Right renal cortex interstitium (tissue), 3 donors: ENCODE measurements at regions not wholly inside any gene's neighbourhood (a gene's known extent, or its start where the extent isn't known, plus 50 kb on each side); places are given as distances from the start of the nearest gene placed in this dataset.

Experiments used
- DNase-seq, 3 donors: peaks; one replicate each; pipeline ENCODE4 v3.0.0-alpha.2; 2013; ENCODE audit warnings: low read depth in 3 of 3, low spot score in 2 of 3

GRCh38 chr20:24148372-24148771, 159.8 kb upstream of the GGTLC1 start:
- no peak for DNase-seq

DNA sequence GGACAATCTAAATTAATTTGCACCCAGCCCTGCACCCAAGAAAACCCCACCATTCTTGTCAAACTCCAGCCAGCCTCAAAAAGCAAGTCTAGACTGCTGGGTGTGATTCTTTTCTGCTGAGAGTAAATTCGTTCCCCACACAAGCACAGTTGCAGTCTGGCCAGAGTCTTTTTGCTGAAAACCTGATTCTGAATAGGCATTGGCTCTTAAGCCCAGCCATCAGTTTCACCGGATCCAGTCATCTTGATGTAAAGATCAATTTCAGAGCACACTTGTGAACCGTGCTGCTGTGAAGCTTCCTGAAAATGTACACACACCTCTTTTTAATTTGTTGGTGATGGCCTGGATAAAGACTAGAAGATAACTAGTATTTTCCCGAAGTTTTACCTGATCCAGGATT, 159.4 kb upstream of the GGTLC1 start:
- DNase-seq = no peak

DNA sequence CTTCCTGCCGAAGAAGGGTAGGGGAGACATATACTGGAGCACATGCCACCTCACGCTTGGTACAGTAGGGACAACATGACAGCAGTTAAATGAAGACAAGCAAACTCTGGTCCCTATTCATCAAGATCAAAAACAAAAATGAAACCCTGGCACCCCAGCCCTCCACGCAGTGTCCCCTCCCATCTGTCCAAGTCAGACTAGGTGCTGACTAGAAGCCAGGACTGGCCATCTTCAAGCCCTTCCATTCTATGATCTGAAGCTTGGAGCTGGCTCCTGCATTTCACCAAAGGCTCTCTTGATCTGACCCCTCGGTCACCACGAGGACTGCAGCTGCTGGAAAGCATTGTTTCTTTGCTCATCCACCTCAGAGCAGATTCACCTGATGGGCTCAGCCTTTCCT, 158.9 kb upstream of the GGTLC1 start:
- DNase-seq = no peak

- DNase-seq = no peak
These were observed 157.7 kb upstream of the GGTLC1 start for GRCh38 chr20:24146231-24146634.

GRCh38 chr20:24144371-24144770, 155.8 kb upstream of the GGTLC1 start:
- no peak for DNase-seq

DNA sequence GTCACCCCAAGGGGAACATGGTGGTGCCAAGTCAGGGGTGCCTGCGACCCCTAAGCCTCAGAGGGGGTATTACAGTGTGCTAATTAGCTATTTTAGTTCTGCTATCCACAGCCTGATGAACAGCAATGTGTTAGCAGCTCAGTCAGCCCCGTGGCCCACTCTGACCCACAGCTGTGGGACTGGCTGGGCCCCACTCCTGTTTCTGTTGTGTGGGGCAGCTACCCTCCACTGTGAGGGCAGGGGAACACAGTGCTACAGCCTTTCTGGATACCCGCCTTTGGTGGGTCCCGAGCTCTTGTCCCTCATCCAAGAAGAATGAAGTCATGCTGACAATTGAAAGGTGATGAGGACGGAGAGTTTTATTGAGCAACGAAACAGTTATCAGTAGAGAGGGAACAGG, 152.5 kb upstream of the GGTLC1 start:
- DNase-seq = no peak

DNA sequence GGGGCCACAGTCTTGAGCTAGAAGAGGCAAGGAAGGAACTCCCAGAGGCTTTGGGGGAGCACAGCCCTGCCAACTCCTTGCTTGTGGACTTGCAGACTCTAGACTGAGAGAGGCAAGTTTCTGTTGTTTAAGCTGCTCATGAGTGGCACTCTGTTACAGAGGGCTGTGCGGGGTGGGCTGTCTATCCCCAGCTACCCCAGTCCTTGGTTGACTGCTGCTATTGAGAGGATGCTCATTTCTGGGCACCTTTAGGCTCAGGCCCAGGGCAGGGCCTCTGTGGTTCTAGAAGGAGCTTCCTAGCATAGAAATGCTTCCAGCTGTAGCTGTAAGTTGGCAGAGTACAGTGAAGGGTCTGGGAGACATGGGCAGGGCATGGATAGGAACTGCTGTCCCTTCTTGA, 151.3 kb upstream of the GGTLC1 start:
- no peak for DNase-seq

GRCh38 chr20:24138951-24139350, 150.4 kb upstream of the GGTLC1 start:
- no peak for DNase-seq

GRCh38 chr20:24138196-24138857, 149.7 kb upstream of the GGTLC1 start:
- no peak for DNase-seq

GRCh38 chr20:24136659-24137246, 148.2 kb upstream of the GGTLC1 start:
- no peak for DNase-seq

- DNase-seq = no peak
These were observed 147.2 kb upstream of the GGTLC1 start for GRCh38 chr20:24135781-24136180.

DNA sequence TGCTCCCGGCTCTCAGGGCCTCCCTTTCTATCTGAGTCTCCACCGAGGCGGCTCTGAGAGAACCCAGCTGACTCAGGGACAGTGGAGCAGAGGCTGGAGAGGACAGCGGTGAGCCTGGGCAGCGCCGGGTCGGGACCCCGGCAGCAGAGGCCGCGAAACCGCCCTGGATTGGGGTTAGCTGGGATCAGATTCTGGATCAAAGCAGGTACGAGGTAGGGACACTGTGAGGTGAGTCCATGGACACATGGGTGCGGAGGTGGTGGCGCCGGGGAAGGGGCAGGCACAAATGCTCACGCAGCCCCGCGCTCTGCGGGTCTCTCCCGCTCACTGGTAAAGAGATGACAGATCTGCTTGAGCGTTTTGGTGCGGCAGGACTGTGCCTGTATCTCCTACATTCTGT, 146.4 kb upstream of the GGTLC1 start:
- DNase-seq = no peak

- no peak for DNase-seq
These were observed 145.7 kb upstream of the GGTLC1 start for GRCh38 chr20:24134284-24134683.

DNA sequence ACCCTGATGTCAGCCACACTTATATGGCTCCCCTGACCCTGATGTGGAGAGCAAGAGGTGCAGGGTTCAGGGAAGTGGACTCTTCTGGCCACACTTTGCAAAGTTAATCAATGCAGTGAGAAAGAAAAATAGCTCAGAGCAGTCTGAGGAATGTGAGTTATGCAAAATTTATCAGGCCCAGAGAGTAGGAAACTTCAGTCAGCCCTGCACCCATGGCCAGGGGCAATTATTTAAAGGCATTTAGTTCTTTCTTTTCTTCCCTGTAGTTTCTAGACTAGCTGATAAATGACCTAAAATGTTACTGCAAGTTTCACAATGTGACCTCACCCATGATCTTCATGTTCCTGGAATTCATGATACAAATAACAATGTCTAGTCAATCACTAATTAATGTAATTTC, 143.7 kb upstream of the GGTLC1 start:
- no peak for DNase-seq

- no peak for DNase-seq
These were observed 143.1 kb upstream of the GGTLC1 start for GRCh38 chr20:24131684-24132083.

DNA sequence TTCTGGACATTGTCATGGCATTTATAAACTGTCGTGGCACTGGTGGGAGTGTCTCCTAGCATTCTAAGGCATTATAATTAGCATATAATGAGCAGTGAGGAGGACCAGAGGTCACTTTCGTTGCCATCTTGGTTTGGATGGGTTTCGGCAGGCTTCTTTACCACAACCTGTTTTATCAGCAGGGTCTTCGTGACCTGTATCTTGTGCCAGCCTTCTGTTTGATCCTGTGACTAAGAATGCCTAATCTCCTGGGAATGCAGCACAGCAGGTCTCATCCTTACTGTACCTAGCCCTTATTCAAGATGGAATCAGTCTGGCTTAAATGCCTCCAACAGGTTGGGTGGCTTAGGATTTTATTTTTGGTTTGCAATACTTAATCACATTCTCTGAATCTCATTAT, 142.7 kb upstream of the GGTLC1 start:
- no peak for DNase-seq

- DNase-seq = no peak
These were observed 141.1 kb upstream of the GGTLC1 start for GRCh38 chr20:24129641-24130040.

DNA sequence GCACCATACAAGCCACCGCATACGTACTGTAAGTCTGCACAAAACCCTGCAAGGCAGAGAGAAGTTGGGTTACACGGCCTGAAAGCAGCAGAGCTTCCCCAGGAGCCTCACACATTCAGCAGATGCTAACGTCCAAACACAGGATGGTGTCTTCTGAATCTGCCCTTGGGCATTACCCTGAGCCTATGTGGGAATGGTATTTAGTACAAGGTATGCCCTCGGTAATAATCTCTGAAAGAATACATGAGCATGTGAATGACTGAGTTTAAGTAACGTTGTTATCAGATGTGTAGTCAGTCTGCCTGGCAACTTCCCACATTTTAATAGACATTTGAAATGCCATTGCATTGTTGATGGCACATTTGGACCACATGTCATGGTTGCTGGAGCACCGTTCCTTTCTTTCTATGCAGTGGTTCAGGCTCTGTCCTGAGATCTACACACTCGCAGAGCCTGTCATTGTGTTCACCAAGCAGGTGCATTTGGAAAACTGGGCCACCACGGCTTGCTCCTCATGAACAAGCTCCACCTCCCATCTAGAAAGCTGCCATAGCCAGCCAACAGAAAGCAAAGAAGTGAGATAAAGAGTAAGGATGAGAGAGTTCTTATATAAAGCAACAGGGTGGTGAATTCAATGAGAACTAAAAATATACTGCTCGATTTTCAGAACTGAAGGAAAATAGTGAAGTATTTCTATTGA, 136.5 kb upstream of the GGTLC1 start:
- DNase-seq = no peak

DNA sequence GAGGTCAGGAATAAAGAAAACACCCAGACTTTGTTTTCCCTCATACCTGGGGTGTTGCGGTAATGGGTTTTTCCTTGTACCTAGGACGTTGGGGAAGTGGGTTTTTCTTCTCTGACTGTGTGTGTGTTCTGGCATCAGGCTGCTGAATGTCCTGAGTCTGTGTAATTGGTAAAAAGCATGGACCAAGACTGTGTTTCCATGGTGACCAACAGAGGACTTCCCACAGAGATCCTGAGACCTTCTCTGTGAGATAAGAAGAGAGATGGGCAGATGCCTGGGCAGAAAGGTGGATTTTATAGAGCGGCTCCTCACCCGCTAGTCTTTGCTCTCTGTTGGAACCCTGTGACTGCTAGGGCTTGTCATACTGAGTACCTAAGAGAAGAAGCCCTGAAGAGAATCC, 135.4 kb upstream of the GGTLC1 start:
- no peak for DNase-seq

DNA sequence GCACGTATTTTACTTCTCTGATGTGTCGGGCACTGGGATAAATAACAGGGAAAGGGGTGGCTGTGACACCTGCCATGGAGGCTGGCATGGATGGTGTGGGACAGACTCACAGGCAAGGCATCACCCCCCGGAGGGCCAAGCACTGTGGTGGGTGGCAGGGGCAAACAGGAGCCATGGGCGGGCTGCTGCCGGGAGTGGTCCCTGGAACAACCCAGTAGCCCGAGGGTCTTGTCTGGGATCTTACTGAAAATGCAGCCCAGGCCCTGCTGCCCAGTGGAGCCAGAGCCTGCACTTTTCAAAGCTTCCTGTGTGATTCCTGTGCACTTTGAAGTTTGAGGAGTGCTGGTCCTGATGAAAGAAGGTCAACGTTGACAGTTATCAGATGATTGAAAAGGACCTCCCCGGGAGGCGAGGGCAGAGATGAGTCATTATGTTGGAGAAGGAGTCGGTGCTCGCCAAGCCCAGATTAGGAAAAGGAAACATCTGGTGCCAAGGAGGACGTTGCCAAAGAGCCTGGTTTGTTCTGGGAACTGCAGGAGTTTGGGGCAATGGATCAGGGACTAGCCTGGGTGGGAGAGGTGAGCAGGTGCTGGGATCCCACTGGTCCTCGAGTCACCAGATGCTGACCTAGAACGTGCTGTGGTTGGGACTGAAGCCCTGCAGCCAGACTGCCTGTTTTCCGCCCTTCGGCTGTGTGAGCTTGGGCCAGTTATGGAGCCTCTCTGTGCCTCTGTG, 130.0 kb upstream of the GGTLC1 start:
- no peak for DNase-seq

GRCh38 chr20:24118034-24118433, 129.5 kb upstream of the GGTLC1 start:
- no peak for DNase-seq

DNA sequence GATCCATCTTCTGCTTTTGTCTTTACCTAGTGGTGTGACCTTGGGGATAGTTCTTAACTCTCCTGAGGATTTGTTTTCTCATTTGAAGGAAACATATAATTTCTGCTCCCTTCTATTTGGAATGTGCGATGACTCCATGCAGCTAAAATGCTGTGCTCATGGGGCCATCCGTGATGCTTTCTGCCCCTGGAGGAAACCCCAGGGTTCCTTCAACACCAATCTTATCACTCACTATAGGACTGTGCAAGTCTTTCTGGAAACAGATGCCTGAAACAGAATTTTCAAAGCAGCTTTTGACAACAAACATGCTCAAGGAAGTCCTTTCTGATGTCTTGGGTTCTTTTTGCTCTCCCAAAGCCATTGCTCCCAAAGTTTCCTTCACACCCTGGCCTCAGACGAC, 128.8 kb upstream of the GGTLC1 start:
- DNase-seq = no peak
